ENCODE measurements at regions not wholly inside any gene's neighbourhood (a gene's known extent, or its start where the extent isn't known, plus 50 kb on each side); places are given as distances from the start of the nearest gene placed in this dataset.

DNA sequence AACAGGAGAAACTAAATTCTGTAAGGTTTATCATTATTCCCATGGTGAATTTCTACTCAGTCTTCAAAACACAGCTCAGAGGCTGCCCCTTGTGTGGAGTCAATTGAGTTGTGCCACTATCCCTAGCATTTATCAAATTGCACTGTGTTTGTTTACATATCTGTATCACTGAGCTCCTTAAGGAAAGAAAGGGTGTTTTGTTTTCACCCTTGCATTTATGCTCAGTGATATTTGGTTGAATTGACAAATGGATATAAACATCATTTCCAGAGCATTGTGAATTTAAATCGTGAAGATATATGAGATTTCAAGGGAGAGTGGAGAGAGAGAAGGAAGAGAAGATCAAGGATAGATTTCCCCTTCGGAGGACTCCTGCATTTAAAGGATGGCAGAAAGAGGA lies 55.1 kb upstream of the TNFRSF19 start:
- TF ChIP-seq GABPA (IDR thresholded peaks at IDR 0.05 in 1 of 2, conservative IDR thresholded peaks at IDR 0.05 in 1 of 2), result no peak
- no peak for TF ChIP-seq HNF4A (conservative IDR thresholded peaks at IDR 0.05)
- no peak for TF ChIP-seq EGR1 (IDR thresholded peaks at IDR 0.05; ENCODE audit: low read depth in 2 of 2)
- Histone ChIP-seq H3K4me3 (ENCODE audit: low read depth in 1 of 3, low read length in 3 of 3) (no peak overlapping the region), H3K4me1 (ENCODE audit: control insufficient read depth in 4 of 4, insufficient read depth in 4 of 4, low read length in 3 of 4) (no peaks in the 10 kb centered on the region), H3K36me3 (ENCODE audit: control insufficient read depth in 4 of 4, insufficient read depth in 3 of 4, low read depth in 1 of 4, low read length in 3 of 4) (no peaks in the 10 kb centered on the region), H3K27me3 (ENCODE audit: control insufficient read depth in 4 of 4, insufficient read depth in 4 of 4, low read length in 3 of 4) (no peaks in the 10 kb centered on the region), H3K27ac (ENCODE audit: low read depth in 1 of 2, low read length in 2 of 2) (no peak overlapping the region), H3K9me3 (ENCODE audit: control insufficient read depth in 4 of 4, low read length in 3 of 4) (no peaks in the 10 kb centered on the region), H3K9ac (ENCODE audit: low read depth in 1 of 2, low read length in 2 of 2) (no peak overlapping the region)
- no peak for DNase-seq (ENCODE audit: low spot score)
- WGBS, result 71% methylated on average over 2 of the region's 2 CpGs

DNA sequence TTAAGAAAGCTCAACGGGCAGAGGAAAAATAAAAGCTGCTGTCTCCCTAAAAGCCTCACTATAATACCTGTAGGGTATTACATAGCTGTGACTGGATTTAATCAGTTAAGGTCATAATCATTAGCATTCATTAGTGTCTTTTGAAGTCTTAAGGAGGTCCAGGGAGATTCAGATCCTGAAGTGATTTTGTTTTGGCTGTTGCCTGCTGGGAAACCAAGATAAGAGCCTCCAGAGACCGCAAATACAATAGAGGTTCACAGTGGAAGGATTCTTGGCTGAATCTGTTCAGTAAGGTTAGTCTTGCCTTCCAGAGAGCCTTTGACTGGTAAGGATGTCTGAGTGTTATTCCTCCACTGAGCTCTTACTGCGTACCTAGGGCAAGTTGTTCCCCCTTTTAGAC lies 54.0 kb upstream of the TNFRSF19 start:
- no peak for DNase-seq (ENCODE audit: low spot score)
- WGBS, result 34% methylated on average over 3 of the region's 3 CpGs
- no peak for TF ChIP-seq YY1 (IDR thresholded peaks at IDR 0.05)
- no peak for TF ChIP-seq RXRA (IDR thresholded peaks at IDR 0.05)
- TF ChIP-seq, protein P1, sequence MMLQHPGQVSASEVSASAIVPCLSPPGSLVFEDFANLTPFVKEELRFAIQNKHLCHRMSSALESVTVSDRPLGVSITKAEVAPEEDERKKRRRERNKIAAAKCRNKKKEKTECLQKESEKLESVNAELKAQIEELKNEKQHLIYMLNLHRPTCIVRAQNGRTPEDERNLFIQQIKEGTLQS (IDR thresholded peaks at IDR 0.05), result no peak
- no peak for TF ChIP-seq GABPA (IDR thresholded peaks at IDR 0.05 in 1 of 2, conservative IDR thresholded peaks at IDR 0.05 in 1 of 2)
- TF ChIP-seq, protein P2, sequence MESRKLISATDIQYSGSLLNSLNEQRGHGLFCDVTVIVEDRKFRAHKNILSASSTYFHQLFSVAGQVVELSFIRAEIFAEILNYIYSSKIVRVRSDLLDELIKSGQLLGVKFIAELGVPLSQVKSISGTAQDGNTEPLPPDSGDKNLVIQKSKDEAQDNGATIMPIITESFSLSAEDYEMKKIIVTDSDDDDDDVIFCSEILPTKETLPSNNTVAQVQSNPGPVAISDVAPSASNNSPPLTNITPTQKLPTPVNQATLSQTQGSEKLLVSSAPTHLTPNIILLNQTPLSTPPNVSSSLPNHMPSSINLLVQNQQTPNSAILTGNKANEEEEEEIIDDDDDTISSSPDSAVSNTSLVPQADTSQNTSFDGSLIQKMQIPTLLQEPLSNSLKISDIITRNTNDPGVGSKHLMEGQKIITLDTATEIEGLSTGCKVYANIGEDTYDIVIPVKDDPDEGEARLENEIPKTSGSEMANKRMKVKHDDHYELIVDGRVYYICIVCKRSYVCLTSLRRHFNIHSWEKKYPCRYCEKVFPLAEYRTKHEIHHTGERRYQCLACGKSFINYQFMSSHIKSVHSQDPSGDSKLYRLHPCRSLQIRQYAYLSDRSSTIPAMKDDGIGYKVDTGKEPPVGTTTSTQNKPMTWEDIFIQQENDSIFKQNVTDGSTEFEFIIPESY (IDR thresholded peaks at IDR 0.05), result no peak
- TF ChIP-seq, protein P3, sequence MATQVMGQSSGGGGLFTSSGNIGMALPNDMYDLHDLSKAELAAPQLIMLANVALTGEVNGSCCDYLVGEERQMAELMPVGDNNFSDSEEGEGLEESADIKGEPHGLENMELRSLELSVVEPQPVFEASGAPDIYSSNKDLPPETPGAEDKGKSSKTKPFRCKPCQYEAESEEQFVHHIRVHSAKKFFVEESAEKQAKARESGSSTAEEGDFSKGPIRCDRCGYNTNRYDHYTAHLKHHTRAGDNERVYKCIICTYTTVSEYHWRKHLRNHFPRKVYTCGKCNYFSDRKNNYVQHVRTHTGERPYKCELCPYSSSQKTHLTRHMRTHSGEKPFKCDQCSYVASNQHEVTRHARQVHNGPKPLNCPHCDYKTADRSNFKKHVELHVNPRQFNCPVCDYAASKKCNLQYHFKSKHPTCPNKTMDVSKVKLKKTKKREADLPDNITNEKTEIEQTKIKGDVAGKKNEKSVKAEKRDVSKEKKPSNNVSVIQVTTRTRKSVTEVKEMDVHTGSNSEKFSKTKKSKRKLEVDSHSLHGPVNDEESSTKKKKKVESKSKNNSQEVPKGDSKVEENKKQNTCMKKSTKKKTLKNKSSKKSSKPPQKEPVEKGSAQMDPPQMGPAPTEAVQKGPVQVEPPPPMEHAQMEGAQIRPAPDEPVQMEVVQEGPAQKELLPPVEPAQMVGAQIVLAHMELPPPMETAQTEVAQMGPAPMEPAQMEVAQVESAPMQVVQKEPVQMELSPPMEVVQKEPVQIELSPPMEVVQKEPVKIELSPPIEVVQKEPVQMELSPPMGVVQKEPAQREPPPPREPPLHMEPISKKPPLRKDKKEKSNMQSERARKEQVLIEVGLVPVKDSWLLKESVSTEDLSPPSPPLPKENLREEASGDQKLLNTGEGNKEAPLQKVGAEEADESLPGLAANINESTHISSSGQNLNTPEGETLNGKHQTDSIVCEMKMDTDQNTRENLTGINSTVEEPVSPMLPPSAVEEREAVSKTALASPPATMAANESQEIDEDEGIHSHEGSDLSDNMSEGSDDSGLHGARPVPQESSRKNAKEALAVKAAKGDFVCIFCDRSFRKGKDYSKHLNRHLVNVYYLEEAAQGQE (IDR thresholded peaks at IDR 0.05), result no peak
- no peak for TF ChIP-seq EGR1 (IDR thresholded peaks at IDR 0.05; ENCODE audit: low read depth in 2 of 2)
- no peak for TF ChIP-seq JUND (IDR thresholded peaks at IDR 0.05)
- TF ChIP-seq HNF4G (IDR thresholded peaks at IDR 0.05), result no peak
- TF ChIP-seq TAF1 (conservative IDR thresholded peaks at IDR 0.05), result no peak
- no peak for TF ChIP-seq SP1 (IDR thresholded peaks at IDR 0.05)
- no peak for TF ChIP-seq NR2F2 (IDR thresholded peaks at IDR 0.05)
- no peak for TF ChIP-seq FOXA1 (IDR thresholded peaks at IDR 0.05)
- TF ChIP-seq FOXA2 (IDR thresholded peaks at IDR 0.05), result no peak
- no peak for TF ChIP-seq RAD21 (IDR thresholded peaks at IDR 0.05)
- TF ChIP-seq HNF4A (conservative IDR thresholded peaks at IDR 0.05), result no peak
- H3K27ac ChIP-seq (ENCODE audit: low read depth in 1 of 2, low read length in 2 of 2), result no peak overlapping the region
- no peaks in the 10 kb centered on the region for H3K9me3 ChIP-seq (ENCODE audit: control insufficient read depth in 4 of 4, low read length in 3 of 4)
- H3K27me3 ChIP-seq (ENCODE audit: control insufficient read depth in 4 of 4, insufficient read depth in 4 of 4, low read length in 3 of 4), result no peaks in the 10 kb centered on the region
- no peak overlapping the region for H3K9ac ChIP-seq (ENCODE audit: low read depth in 1 of 2, low read length in 2 of 2)
- no peak overlapping the region for H3K4me3 ChIP-seq (ENCODE audit: low read depth in 1 of 3, low read length in 3 of 3)
- no peaks in the 10 kb centered on the region for H3K4me1 ChIP-seq (ENCODE audit: control insufficient read depth in 4 of 4, insufficient read depth in 4 of 4, low read length in 3 of 4)
- H3K36me3 ChIP-seq (ENCODE audit: control insufficient read depth in 4 of 4, insufficient read depth in 3 of 4, low read depth in 1 of 4, low read length in 3 of 4), result no peaks in the 10 kb centered on the region
